ENCODE measurements at regions not wholly inside any gene's neighbourhood (a gene's known extent, or its start where the extent isn't known, plus 50 kb on each side); places are given as distances from the start of the nearest gene placed in this dataset.

- TF ChIP-seq AFF4 (CRISPR knock-in tag; IDR thresholded peaks at IDR 0.05; ENCODE audit: borderline replicate concordance) (no peak), ZNF281 (CRISPR knock-in tag; IDR thresholded peaks at IDR 0.05) (no peak), ZNF671 (CRISPR knock-in tag; IDR thresholded peaks at IDR 0.05) (no peak)
These were observed 548.7 kb upstream of the CDH7 start (continued) for GRCh38 chr18:65202091-65202490.

- no peak for DNase-seq (ENCODE audit: low spot score)
- ATAC-seq = no peak
- CTCF ChIA-PET = no interaction called here
- 0 out of 2 replicates have a peak, but pooled peaks cover 4% of the 10 kb centered on the region for H3K4me1 Mint-ChIP-seq
- H3K27me3 Mint-ChIP-seq (ENCODE audit: low read depth) = no peaks in the 10 kb centered on the region
- H3K27ac Mint-ChIP-seq = no peak overlapping the region
- peaks cover 13% of the 10 kb centered on the region for H3K36me3 Mint-ChIP-seq
- peaks cover 24% of the 10 kb centered on the region for H3K9me3 Mint-ChIP-seq
- no peak overlapping the region for H3K4me3 Mint-ChIP-seq
- POLR2A ChIA-PET = no interaction called here
- TF ChIP-seq ATF1 (CRISPR knock-in tag; IDR thresholded peaks at IDR 0.05) (no peak), ATF2 (CRISPR knock-in tag; IDR thresholded peaks at IDR 0.05; ENCODE audit: borderline replicate concordance, low read depth) (no peak), MAX (CRISPR knock-in tag; IDR thresholded peaks at IDR 0.05) (no peak), PRDM15 (CRISPR knock-in tag; IDR thresholded peaks at IDR 0.05) (no peak), NFATC4 (CRISPR knock-in tag; IDR thresholded peaks at IDR 0.05) (no peak), RORB (CRISPR knock-in tag; IDR thresholded peaks at IDR 0.05) (no peak), CTCF (IDR thresholded peaks at IDR 0.05) (no peak), ZNF281 (CRISPR knock-in tag; IDR thresholded peaks at IDR 0.05) (no peak), MXD4 (CRISPR knock-in tag; IDR thresholded peaks at IDR 0.05; ENCODE audit: borderline replicate concordance) (no peak), SOX15 (CRISPR knock-in tag; IDR thresholded peaks at IDR 0.05) (no peak), CDX4 (CRISPR knock-in tag; IDR thresholded peaks at IDR 0.05; ENCODE audit: borderline replicate concordance) (no peak), E2F1 (CRISPR knock-in tag; IDR thresholded peaks at IDR 0.05) (no peak), TP53 (CRISPR knock-in tag; IDR thresholded peaks at IDR 0.05) (no peak), FOXP1 (CRISPR knock-in tag; IDR thresholded peaks at IDR 0.05; ENCODE audit: borderline replicate concordance) (no peak), ZNF263 (CRISPR knock-in tag; IDR thresholded peaks at IDR 0.05; ENCODE audit: low read depth) (no peak)
These were observed 575.1 kb upstream of the CDH7 start for GRCh38 chr18:65175681-65176080.
